ENCODE measurements at regions not wholly inside any gene's neighbourhood (a gene's known extent, or its start where the extent isn't known, plus 50 kb on each side); places are given as distances from the start of the nearest gene placed in this dataset.

- TF ChIP-seq, protein P1, sequence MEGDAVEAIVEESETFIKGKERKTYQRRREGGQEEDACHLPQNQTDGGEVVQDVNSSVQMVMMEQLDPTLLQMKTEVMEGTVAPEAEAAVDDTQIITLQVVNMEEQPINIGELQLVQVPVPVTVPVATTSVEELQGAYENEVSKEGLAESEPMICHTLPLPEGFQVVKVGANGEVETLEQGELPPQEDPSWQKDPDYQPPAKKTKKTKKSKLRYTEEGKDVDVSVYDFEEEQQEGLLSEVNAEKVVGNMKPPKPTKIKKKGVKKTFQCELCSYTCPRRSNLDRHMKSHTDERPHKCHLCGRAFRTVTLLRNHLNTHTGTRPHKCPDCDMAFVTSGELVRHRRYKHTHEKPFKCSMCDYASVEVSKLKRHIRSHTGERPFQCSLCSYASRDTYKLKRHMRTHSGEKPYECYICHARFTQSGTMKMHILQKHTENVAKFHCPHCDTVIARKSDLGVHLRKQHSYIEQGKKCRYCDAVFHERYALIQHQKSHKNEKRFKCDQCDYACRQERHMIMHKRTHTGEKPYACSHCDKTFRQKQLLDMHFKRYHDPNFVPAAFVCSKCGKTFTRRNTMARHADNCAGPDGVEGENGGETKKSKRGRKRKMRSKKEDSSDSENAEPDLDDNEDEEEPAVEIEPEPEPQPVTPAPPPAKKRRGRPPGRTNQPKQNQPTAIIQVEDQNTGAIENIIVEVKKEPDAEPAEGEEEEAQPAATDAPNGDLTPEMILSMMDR (IDR thresholded peaks at IDR 0.05; ENCODE audit: poor library complexity): no peak
- TF ChIP-seq EZH2phosphoT487 (IDR thresholded peaks at IDR 0.05; ENCODE audit: low read depth, severe bottlenecking, unreplicated experiment): no peak
- TF ChIP-seq EZH2 (IDR thresholded peaks at IDR 0.05; ENCODE audit: borderline replicate concordance): no peak
These were observed 77.8 kb upstream of the MGMT start for GRCh38 chr10:129389194-129389593.
